GM18867 (cell line): ENCODE measurements at regions not wholly inside any gene's neighbourhood (a gene's known extent, or its start where the extent isn't known, plus 50 kb on each side); places are given as distances from the start of the nearest gene placed in this dataset.

Experiments used
- ATAC-seq: cut with Tn5 transposase; IDR thresholded peaks from one replicate; pipeline ENCODE4 v1.9.1; 2021; ENCODE audit warnings: mild to moderate bottlenecking, moderate library complexity; ENCODE audit not compliant: unreplicated experiment

GRCh38 chr6:24043848-24044247 lies 82.2 kb upstream of the NRSN1 start:
- no peak for ATAC-seq

GRCh38 chr6:24051942-24052589 lies 73.9 kb upstream of the NRSN1 start:
- no peak for ATAC-seq

- ATAC-seq = no peak
Measured at GRCh38 chr6:24052590-24052961, 73.4 kb upstream of the NRSN1 start.

DNA sequence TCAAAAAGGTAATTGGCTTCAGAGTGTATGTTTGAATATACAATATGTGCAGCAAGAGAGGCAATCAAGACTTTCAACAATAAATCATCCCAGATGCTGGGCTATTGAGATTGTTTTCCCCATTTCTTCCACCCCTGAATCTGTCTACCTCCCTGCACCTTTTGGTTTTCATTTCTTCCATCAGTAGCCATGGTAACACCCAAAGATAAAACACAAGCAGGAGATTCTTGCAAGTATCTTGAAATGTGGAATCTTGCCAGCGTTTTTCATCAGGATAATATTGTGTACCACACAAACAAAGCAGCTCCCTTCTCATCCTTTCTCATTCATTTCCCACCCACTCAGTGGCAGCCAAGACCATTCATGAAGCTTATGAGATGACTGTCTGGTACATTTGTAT lies 73.0 kb upstream of the NRSN1 start:
- no peak for ATAC-seq

GRCh38 chr6:24054388-24054787 lies 71.6 kb upstream of the NRSN1 start:
- ATAC-seq = no peak

GRCh38 chr6:24056567-24056966 lies 69.4 kb upstream of the NRSN1 start:
- no peak for ATAC-seq

DNA sequence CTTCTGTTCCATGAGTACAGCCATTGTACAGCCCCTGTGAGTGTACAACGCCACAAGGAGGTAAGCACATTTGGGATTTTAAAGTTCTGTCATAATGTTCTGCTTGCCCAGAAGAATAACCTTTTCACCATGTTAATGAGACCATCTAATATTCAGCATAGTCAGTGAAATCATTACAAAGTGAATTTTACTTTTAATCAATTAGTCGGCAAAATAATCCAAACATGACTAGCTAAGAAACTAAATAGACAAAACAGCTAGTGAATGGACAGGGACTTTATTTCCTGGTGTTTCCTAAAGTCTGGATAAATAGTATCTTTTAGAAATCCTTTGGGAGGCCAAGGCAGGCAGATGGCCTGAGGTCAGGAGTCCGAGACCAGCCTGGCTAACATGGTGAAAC lies 69.0 kb upstream of the NRSN1 start:
- ATAC-seq = no peak

GRCh38 chr6:24060982-24061754 lies 64.8 kb upstream of the NRSN1 start:
- ATAC-seq = peak; percentile 94

DNA sequence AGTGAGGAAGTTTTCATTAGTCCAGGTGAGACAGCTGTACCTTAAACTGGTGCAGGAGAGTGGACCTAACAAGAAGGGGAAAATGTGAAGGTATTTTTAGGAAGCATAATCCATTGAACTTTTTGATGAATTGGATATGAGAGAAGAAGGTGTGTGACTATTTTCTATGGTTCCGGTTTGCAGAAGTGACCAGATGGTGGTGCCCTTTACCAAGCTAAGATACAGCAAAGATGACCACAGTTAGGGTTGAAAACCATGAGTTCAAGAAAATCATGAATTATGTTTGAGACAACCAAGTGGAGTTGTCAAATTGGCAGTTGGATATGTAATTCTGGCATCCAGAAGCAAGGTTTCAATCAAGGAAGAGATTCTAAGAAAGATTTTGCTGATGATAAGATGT lies 61.9 kb upstream of the NRSN1 start:
- no peak for ATAC-seq

DNA sequence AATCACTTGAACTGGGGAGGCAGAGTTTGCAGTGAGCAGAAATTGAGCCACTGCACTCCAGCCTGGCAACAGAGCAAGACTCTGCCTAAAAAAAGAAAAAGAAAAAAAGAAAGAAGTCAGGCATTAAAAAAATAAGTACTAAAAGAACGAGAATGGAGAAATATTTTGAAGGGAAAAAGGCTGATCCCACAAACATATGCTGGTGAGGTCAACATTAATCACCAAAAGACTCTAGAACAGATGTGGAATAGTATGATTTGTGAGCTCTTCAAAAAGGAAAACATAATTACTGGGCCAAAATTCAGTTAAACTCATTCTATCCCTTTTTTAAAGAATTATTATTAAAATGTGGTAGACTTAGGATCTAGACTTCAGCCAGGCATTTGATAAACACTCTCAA lies 61.2 kb upstream of the NRSN1 start:
- ATAC-seq = no peak

DNA sequence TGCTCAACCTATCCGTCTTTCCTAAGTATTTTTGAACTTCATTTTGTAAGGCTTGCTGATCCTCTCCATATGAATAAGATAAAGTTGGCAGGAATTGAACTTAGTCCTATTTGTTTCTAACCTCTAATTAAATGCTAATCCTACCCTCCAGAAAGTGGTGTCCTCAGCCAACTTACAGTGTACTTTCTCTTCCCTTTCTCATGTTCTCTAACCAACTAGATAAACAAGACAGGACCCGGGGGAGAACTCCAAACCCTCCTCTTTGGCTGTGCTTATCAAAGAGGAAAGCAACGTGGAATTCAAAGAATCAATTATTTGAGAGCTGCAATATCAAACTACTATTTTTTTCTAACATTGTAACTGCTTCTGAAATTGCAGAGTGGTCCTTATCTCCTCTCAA lies 56.5 kb upstream of the NRSN1 start:
- ATAC-seq = no peak

DNA sequence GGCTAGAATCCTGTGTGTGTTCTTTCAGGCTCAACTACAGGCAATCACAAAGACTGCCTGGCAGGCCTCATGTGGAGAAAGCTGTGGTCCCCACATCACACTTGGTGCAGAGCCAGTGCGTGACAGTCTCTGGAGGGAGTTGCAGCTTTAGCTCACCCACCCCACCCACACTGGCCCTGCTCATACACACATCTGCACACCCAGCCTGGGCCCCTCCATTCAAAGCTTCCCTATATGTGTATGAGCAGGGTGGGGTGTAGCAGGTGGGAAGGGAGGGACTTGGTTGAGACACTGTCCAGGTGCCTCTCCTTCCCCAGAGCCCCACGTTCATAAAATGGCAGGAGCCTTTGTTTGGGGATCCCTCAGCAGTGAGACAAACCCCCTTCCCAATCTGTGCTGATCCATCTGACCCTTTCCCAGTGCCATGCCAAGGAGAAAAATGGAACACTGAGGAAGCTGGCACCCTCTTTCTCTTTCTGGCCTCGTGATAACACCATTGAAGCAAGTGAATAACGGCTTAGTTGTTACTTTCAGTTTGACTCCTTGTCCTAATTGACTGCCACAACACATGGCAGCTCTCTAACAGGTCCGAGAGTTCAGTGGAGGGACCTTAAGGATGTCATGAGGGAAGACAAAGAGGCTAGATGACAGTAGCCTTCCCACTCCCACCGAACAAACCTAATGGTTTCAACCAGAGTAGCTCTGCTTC lies 53.8 kb upstream of the NRSN1 start:
- ATAC-seq = peak; percentile 78

GRCh38 chr6:24076011-24076410 lies 50.0 kb upstream of the NRSN1 start:
- no peak for ATAC-seq
